ENCODE measurements at regions not wholly inside any gene's neighbourhood (a gene's known extent, or its start where the extent isn't known, plus 50 kb on each side); places are given as distances from the start of the nearest gene placed in this dataset.

- TF ChIP-seq POLR2AphosphoS5 (IDR thresholded peaks at IDR 0.05; ENCODE audit: low read depth, low read length) (no peak), REST (IDR thresholded peaks at IDR 0.05; ENCODE audit: insufficient read depth in 1 of 2, low read depth in 2 of 2, low read length in 2 of 2) (no peak), TAF1 (IDR thresholded peaks at IDR 0.05; ENCODE audit: borderline replicate concordance, insufficient read depth, low read length) (no peak), SIN3A (IDR thresholded peaks at IDR 0.05; ENCODE audit: borderline replicate concordance, insufficient read depth, low read length) (no peak)
Measured at GRCh38 chr6:132961122-132961521, 146.8 kb downstream of the RPS12 start.
